Suprapubic skin (tissue), 3 donors: ENCODE measurements at regions not wholly inside any gene's neighbourhood (a gene's known extent, or its start where the extent isn't known, plus 50 kb on each side); places are given as distances from the start of the nearest gene placed in this dataset.

ENCODE experiments used
- EP300 ChIP-seq: sonication (generic); formaldehyde crosslinking; IDR thresholded peaks from one replicate; pipeline ENCODE4 v1.6.1; 2017; ENCODE audit warnings: antibody characterized with exemption
- TF ChIP-seq, protein P1 (sequence below), 2 donors: fragments of 200-600 bp in 1 of 2; fragments of 450-650 bp in 1 of 2; sonication (generic) in 1 of 2; IDR thresholded peaks; one replicate each; pipeline ENCODE4 v1.5.1; 2016 to 2019; ENCODE audit warnings: antibody characterized with exemption in 2 of 2, mild to moderate bottlenecking in 1 of 2, moderate library complexity in 1 of 2

GRCh38 chr11:109048098-109048497, 373.9 kb upstream of the C11orf87 start:
- TF ChIP-seq, protein P1, sequence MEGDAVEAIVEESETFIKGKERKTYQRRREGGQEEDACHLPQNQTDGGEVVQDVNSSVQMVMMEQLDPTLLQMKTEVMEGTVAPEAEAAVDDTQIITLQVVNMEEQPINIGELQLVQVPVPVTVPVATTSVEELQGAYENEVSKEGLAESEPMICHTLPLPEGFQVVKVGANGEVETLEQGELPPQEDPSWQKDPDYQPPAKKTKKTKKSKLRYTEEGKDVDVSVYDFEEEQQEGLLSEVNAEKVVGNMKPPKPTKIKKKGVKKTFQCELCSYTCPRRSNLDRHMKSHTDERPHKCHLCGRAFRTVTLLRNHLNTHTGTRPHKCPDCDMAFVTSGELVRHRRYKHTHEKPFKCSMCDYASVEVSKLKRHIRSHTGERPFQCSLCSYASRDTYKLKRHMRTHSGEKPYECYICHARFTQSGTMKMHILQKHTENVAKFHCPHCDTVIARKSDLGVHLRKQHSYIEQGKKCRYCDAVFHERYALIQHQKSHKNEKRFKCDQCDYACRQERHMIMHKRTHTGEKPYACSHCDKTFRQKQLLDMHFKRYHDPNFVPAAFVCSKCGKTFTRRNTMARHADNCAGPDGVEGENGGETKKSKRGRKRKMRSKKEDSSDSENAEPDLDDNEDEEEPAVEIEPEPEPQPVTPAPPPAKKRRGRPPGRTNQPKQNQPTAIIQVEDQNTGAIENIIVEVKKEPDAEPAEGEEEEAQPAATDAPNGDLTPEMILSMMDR (IDR thresholded peaks at IDR 0.05), result no peak
- no peak for TF ChIP-seq EP300
